ENCODE measurements at regions not wholly inside any gene's neighbourhood (a gene's known extent, or its start where the extent isn't known, plus 50 kb on each side); places are given as distances from the start of the nearest gene placed in this dataset.
"Not testable (repeated sequence)": the region's sequence is repeated elsewhere in the genome, so short reads cannot be mapped to it uniquely, and the experiment has no call there.

- Histone ChIP-seq H3K27ac (ENCODE audit: poor library complexity, severe bottlenecking) (no peak overlapping the region), H3K36me3 (ENCODE audit: low read depth) (no peaks in the 10 kb centered on the region), H3K27me3 (ENCODE audit: insufficient read depth, poor library complexity, severe bottlenecking) (peaks cover 3% of the 10 kb centered on the region), H3K4me3 (ENCODE audit: severe bottlenecking) (no peak overlapping the region), H3K4me1 (ENCODE audit: insufficient read depth, poor library complexity, severe bottlenecking) (no peaks in the 10 kb centered on the region), H3K9me3 (ENCODE audit: severe bottlenecking) (no peaks in the 10 kb centered on the region)
- TF ChIP-seq, protein P1, sequence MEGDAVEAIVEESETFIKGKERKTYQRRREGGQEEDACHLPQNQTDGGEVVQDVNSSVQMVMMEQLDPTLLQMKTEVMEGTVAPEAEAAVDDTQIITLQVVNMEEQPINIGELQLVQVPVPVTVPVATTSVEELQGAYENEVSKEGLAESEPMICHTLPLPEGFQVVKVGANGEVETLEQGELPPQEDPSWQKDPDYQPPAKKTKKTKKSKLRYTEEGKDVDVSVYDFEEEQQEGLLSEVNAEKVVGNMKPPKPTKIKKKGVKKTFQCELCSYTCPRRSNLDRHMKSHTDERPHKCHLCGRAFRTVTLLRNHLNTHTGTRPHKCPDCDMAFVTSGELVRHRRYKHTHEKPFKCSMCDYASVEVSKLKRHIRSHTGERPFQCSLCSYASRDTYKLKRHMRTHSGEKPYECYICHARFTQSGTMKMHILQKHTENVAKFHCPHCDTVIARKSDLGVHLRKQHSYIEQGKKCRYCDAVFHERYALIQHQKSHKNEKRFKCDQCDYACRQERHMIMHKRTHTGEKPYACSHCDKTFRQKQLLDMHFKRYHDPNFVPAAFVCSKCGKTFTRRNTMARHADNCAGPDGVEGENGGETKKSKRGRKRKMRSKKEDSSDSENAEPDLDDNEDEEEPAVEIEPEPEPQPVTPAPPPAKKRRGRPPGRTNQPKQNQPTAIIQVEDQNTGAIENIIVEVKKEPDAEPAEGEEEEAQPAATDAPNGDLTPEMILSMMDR (IDR thresholded peaks at IDR 0.05; ENCODE audit: poor library complexity, severe bottlenecking), result no peak
- no peak for ATAC-seq (ENCODE audit: low read depth)
- DNase-seq (ENCODE audit: low spot score), result no peak
Measured at GRCh38 chr1:38772953-38773352, 86.6 kb downstream of the RRAGC start.

DNA sequence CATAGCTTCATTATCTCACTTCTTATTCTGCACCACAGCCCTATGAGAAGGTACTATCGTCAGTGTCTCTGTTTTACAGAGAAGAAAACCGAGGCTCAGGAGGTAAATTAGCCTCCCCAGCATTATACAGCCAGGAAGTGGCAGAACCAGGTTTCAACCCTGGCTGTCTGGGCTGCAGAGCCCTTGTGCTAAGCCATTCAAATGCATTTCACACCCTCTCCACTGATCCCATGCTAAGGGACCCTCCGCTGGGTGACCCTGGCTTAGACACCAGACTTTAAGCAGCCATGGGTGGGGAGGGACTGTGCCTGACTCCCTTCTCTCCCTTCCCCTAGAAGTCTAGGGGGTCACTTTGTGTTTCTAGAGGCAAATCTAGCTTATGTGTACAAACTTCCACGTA is 87.5 kb downstream of the RRAGC start:
- Histone ChIP-seq H3K4me3 (ENCODE audit: severe bottlenecking) (no peak overlapping the region), H3K27me3 (ENCODE audit: insufficient read depth, poor library complexity, severe bottlenecking) (peaks cover 5% of the 10 kb centered on the region), H3K9me3 (ENCODE audit: severe bottlenecking) (no peaks in the 10 kb centered on the region), H3K36me3 (ENCODE audit: low read depth) (no peaks in the 10 kb centered on the region), H3K4me1 (ENCODE audit: insufficient read depth, poor library complexity, severe bottlenecking) (no peaks in the 10 kb centered on the region), H3K27ac (ENCODE audit: poor library complexity, severe bottlenecking) (no peak overlapping the region)
- TF ChIP-seq, protein P1 (IDR thresholded peaks at IDR 0.05; ENCODE audit: poor library complexity, severe bottlenecking), result no peak
- DNase-seq (ENCODE audit: low spot score), result no peak
- ATAC-seq (ENCODE audit: low read depth), result no peak

DNA sequence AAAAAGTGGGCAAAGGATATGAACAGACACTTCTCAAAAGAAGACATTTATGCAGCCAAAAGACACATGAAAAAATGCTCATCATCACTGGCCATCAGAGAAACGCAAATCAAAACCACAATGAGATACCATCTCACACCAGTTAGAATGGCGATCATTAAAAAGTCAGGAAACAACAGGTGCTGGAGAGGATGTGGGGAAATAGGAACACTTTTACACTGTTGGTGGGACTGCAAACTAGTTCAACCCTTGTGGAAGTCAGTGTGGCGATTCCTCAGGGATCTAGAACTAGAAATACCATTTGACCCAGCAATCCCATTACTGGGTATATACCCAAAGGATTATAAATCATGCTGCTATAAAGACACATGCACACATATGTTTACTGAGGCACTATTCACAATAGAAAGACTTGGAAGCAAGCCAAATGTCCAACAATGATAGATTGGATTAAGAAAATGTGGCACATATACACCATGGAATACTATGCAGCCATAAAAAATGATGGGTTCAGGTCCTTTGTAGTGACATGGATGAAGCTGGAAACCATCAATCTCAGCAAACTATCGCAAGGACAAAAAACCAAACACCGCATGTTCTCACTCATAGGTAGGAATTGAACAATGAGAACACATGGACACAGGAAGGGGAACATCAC is 88.9 kb downstream of the RRAGC start:
- H3K4me1 ChIP-seq (ENCODE audit: insufficient read depth, poor library complexity, severe bottlenecking); ATAC-seq (ENCODE audit: low read depth); H3K4me3 ChIP-seq (ENCODE audit: severe bottlenecking); DNase-seq (ENCODE audit: low spot score); H3K36me3 ChIP-seq (ENCODE audit: low read depth); H3K9me3 ChIP-seq (ENCODE audit: severe bottlenecking); H3K27ac ChIP-seq (ENCODE audit: poor library complexity, severe bottlenecking); H3K27me3 ChIP-seq (ENCODE audit: insufficient read depth, poor library complexity, severe bottlenecking): not testable (repeated sequence)

DNA sequence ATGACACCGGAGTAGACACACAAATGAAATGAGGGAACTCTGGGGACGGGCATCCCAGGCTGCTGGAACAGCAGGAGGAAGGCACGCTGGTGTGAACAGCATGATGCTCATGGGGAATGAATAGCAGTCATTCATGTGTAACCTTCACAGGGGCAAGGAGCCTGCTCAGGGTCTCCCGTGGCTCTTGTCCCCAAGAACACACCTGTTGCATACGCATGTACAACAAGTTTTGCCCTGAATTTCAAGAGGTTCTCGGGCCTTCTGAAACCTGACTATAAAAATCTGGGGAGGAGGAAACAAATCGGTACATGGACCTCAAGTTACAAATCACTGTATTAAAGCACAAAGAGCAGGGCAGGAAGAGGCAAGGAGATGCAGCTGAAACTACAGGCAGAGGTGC is 93.4 kb downstream of the RRAGC start:
- DNase-seq (ENCODE audit: low spot score), result no peak
- Histone ChIP-seq H3K27me3 (ENCODE audit: insufficient read depth, poor library complexity, severe bottlenecking) (peaks cover 9% of the 10 kb centered on the region), H3K36me3 (ENCODE audit: low read depth) (no peaks in the 10 kb centered on the region), H3K27ac (ENCODE audit: poor library complexity, severe bottlenecking) (no peak overlapping the region), H3K4me3 (ENCODE audit: severe bottlenecking) (no peak overlapping the region), H3K4me1 (ENCODE audit: insufficient read depth, poor library complexity, severe bottlenecking) (no peaks in the 10 kb centered on the region), H3K9me3 (ENCODE audit: severe bottlenecking) (no peaks in the 10 kb centered on the region)
- TF ChIP-seq, protein P1 (IDR thresholded peaks at IDR 0.05; ENCODE audit: poor library complexity, severe bottlenecking), result no peak
- ATAC-seq (ENCODE audit: low read depth), result no peak

DNA sequence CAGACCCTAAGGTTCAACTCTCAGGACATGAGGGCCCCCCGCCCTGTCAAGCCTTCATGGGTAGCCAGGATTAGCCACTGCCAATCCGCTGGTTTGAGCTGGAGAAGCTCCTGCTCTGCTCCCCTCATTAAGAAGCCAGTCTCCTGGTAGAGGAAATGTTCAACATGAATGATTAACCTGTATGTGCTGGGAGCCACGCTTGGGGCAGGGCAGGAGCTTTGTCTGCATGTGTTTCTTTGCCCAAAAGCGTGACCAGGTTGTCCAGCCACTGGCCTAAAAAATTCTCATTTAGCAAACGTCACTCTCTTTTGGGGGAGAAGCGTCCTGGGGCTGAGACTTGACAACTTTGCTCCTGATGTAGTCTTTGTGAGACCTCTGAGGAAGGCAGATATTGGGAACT is 96.5 kb downstream of the RRAGC start:
- ATAC-seq (ENCODE audit: low read depth) (no peak), DNase-seq (ENCODE audit: low spot score) (no peak)
- Histone ChIP-seq H3K4me1 (ENCODE audit: insufficient read depth, poor library complexity, severe bottlenecking) (no peaks in the 10 kb centered on the region), H3K9me3 (ENCODE audit: severe bottlenecking) (no peaks in the 10 kb centered on the region), H3K4me3 (ENCODE audit: severe bottlenecking) (no peak overlapping the region), H3K27me3 (ENCODE audit: insufficient read depth, poor library complexity, severe bottlenecking) (peaks cover 7% of the 10 kb centered on the region), H3K36me3 (ENCODE audit: low read depth) (no peaks in the 10 kb centered on the region), H3K27ac (ENCODE audit: poor library complexity, severe bottlenecking) (no peak overlapping the region)
- TF ChIP-seq, protein P1 (IDR thresholded peaks at IDR 0.05; ENCODE audit: poor library complexity, severe bottlenecking), result no peak

All from RWPE2 (cell line).